A549 (cell line): ENCODE measurements at regions not wholly inside any gene's neighbourhood (a gene's known extent, or its start where the extent isn't known, plus 50 kb on each side); places are given as distances from the start of the nearest gene placed in this dataset.

Experiments used
- CEBPB ChIP-seq, 2 experiments: fragments of >200 bp in 1 of 2; sonication (Bioruptor Twin) in 1 of 2; formaldehyde crosslinking in 1 of 2; IDR thresholded peaks; 2 replicates each; pipeline ENCODE4 v1.6.1; 2012 to 2016
- CTCF ChIP-seq: fragments of >200 bp; sonication (Bioruptor Twin); formaldehyde crosslinking; IDR thresholded peaks from 3 replicates; pipeline ENCODE4 v1.5.1; 2016
- EHF ChIP-seq: fragments of 250-450 bp; sonication (Bioruptor Pico); IDR thresholded peaks from 2 replicates; pipeline ENCODE4 v1.5.0; 2020; ENCODE audit warnings: mild to moderate bottlenecking
- ELK1 ChIP-seq: fragments of 150-350 bp; IDR thresholded peaks from 2 replicates; pipeline ENCODE4 v1.6.1; 2014; ENCODE audit warnings: low read depth, mild to moderate bottlenecking, low read length
- HMGXB4 ChIP-seq: fragments of 250-450 bp; sonication (Bioruptor Pico); IDR thresholded peaks from 2 replicates; pipeline ENCODE4 v1.5.0; 2021; ENCODE audit warnings: mild to moderate bottlenecking, moderate library complexity, borderline replicate concordance
- JUN ChIP-seq, 2 experiments: fragments of >200 bp; sonication (Bioruptor Twin); formaldehyde crosslinking; IDR thresholded peaks; 2 replicates in 1 of 2; 3 replicates in 1 of 2; pipeline ENCODE4 v1.6.1; 2016 to 2017
- KDM1A ChIP-seq: fragments of 200-600 bp; sonication (generic); IDR thresholded peaks from 2 replicates; pipeline ENCODE4 v1.6.1; 2016; ENCODE audit warnings: low read depth, mild to moderate bottlenecking
- MAX ChIP-seq: IDR thresholded peaks from 2 replicates; pipeline ENCODE4 v1.6.1; 2012
- MYC ChIP-seq: IDR thresholded peaks from 2 replicates; pipeline ENCODE4 v1.6.1; 2012; ENCODE audit warnings: mild to moderate bottlenecking, inconsistent platforms, low read length, improper control_type of control experiment, borderline replicate concordance
- POLR2A ChIP-seq: IDR thresholded peaks from 2 replicates; pipeline ENCODE4 v1.6.1; 2012; ENCODE audit warnings: mild to moderate bottlenecking, low read length
- RAD21 ChIP-seq, 2 experiments: fragments of >200 bp in 1 of 2; sonication (Bioruptor Twin) in 1 of 2; formaldehyde crosslinking in 1 of 2; IDR thresholded peaks in 1 of 2; conservative IDR thresholded peaks in 1 of 2; 2 replicates in 1 of 2; 3 replicates in 1 of 2; pipeline ENCODE4 v1.6.1; 2012 to 2018; ENCODE audit warnings: inconsistent platforms in 1 of 2
- USF2 ChIP-seq: fragments of 450-650 bp; IDR thresholded peaks from 2 replicates; pipeline ENCODE4 v1.6.1; 2014; ENCODE audit warnings: antibody characterized with exemption
- ZC3H11A ChIP-seq: fragments of 450-650 bp; IDR thresholded peaks from 2 replicates; pipeline ENCODE4 v1.6.1; 2014; ENCODE audit warnings: antibody characterized with exemption, mild to moderate bottlenecking

- TF ChIP-seq MAX (no peak), CTCF (no peak), KDM1A (no peak), USF2 (no peak), ELK1 (no peak), POLR2A (no peak), HMGXB4 (no peak), RAD21 (conservative IDR thresholded peaks at IDR 0.05 in 1 of 2, IDR thresholded peaks at IDR 0.05 in 1 of 2) (no peak), EHF (no peak), MYC (no peak), JUN (IDR thresholded peaks at IDR 0.05) (no peak), ZC3H11A (no peak), CEBPB (IDR thresholded peaks at IDR 0.05) (no peak)
Measured at GRCh38 chr10:44822966-44823365, 88.2 kb upstream of the TMEM72 start.
